ENCODE measurements at regions not wholly inside any gene's neighbourhood (a gene's known extent, or its start where the extent isn't known, plus 50 kb on each side); places are given as distances from the start of the nearest gene placed in this dataset.

- 94 to 95% methylated on average over 2 of the region's 2 CpGs for WGBS, 2 donors
- Histone ChIP-seq H3K4me3 (no peak overlapping the region), H3K4me1 (no peaks in the 10 kb centered on the region), H3K27ac (no peak overlapping the region), H3K27me3 (no peaks in the 10 kb centered on the region), H3K36me3 (ENCODE audit: low read depth, missing control alignments) (no peaks in the 10 kb centered on the region), H3K9me3 (no peaks in the 10 kb centered on the region)
- DNase-seq = no peak
- TF ChIP-seq POLR2A (IDR thresholded peaks at IDR 0.05) = no peak
- TF ChIP-seq, protein P1, sequence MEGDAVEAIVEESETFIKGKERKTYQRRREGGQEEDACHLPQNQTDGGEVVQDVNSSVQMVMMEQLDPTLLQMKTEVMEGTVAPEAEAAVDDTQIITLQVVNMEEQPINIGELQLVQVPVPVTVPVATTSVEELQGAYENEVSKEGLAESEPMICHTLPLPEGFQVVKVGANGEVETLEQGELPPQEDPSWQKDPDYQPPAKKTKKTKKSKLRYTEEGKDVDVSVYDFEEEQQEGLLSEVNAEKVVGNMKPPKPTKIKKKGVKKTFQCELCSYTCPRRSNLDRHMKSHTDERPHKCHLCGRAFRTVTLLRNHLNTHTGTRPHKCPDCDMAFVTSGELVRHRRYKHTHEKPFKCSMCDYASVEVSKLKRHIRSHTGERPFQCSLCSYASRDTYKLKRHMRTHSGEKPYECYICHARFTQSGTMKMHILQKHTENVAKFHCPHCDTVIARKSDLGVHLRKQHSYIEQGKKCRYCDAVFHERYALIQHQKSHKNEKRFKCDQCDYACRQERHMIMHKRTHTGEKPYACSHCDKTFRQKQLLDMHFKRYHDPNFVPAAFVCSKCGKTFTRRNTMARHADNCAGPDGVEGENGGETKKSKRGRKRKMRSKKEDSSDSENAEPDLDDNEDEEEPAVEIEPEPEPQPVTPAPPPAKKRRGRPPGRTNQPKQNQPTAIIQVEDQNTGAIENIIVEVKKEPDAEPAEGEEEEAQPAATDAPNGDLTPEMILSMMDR (IDR thresholded peaks at IDR 0.05) = no peak
- intact Hi-C loops (cut with DNase I; ENCODE audit: low total_unique reads) = no loop called here
Observed at GRCh38 chr11:25159341-25159740, 662.5 kb downstream of the LUZP2 start.

DNA sequence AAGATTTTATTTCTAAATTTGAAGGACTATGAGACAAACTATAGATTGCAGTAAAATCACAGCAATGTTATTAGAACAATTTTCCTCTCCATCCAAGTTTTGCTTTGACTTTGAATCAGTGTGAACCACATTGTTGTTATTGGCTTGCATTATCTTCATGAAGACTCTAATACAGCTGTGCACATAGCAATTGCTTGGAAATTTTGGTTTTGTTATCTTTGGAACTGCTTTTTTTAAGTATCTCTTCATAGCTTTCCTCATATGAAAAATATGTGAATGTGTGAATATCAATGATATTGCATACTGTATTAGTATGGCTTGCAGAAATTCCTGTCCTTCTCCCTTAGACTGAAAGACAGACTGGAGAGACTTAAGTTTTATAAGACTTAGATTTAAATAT, 666.6 kb downstream of the LUZP2 start:
- H3K36me3 ChIP-seq (ENCODE audit: low read depth, missing control alignments) = no peaks in the 10 kb centered on the region
- H3K4me3 ChIP-seq = no peak overlapping the region
- intact Hi-C loops (cut with DNase I; ENCODE audit: low total_unique reads) = no loop called here
- H3K4me1 ChIP-seq = no peaks in the 10 kb centered on the region
- DNase-seq = no peak
- TF ChIP-seq, protein P1 (IDR thresholded peaks at IDR 0.05) = no peak
- TF ChIP-seq POLR2A (IDR thresholded peaks at IDR 0.05) = no peak
- H3K27me3 ChIP-seq = no peaks in the 10 kb centered on the region
- no peak overlapping the region for H3K27ac ChIP-seq
- H3K9me3 ChIP-seq = no peaks in the 10 kb centered on the region

DNA sequence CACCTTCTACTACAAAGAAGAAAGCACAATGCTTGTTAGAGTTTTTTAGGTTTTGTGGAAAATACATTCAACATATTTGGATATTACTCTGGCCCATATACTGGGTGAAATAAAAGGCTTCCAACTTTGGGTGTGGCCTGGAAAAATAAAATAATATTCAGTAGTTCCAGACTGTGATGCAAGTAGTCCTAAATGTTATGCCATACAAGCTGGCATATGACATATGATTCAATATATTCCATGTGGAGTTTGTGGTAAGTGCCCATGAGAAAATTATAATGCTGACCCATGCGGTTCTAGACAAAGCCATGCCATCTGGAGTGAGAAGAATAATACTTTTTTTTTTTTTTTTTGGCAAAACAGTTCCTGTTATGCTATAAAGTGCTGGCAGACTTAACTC, 683.3 kb downstream of the LUZP2 start:
- Histone ChIP-seq H3K4me3 (no peak overlapping the region), H3K27ac (no peak overlapping the region), H3K36me3 (ENCODE audit: low read depth, missing control alignments) (no peaks in the 10 kb centered on the region), H3K4me1 (no peaks in the 10 kb centered on the region), H3K9me3 (no peaks in the 10 kb centered on the region), H3K27me3 (no peaks in the 10 kb centered on the region)
- intact Hi-C loops (cut with DNase I; ENCODE audit: low total_unique reads) = no loop called here
- WGBS, 2 donors = 70 to 89% methylated on average over 1 of the region's 1 CpG
- no peak for DNase-seq
- TF ChIP-seq POLR2A (IDR thresholded peaks at IDR 0.05) = no peak
- TF ChIP-seq, protein P1 (IDR thresholded peaks at IDR 0.05) = no peak

DNA sequence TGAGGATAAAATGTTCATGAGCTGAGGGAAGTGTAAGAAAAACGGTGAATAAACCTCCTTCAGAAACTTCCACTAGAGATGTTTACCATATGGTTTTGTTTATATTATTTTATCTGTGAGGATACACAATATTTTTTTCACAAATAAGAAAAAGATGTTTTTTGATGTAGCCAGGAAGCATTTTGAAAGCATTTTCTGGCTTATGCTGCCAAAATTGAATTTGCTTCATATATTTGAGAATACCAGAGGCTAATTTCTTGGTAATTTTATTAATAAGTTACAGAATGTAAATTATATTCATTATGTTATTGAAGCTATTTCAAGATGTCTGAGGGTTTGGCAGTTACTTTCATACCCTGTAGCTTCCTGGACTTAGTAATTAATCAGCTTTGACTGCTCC, 686.6 kb downstream of the LUZP2 start:
- Histone ChIP-seq H3K9me3 (no peaks in the 10 kb centered on the region), H3K27me3 (no peaks in the 10 kb centered on the region), H3K36me3 (ENCODE audit: low read depth, missing control alignments) (no peaks in the 10 kb centered on the region), H3K27ac (no peak overlapping the region), H3K4me3 (no peak overlapping the region), H3K4me1 (no peaks in the 10 kb centered on the region)
- 51 to 53% methylated on average over 1 of the region's 1 CpG for WGBS, 2 donors
- TF ChIP-seq POLR2A (IDR thresholded peaks at IDR 0.05) = no peak
- TF ChIP-seq, protein P1 (IDR thresholded peaks at IDR 0.05) = no peak
- no peak for DNase-seq
- intact Hi-C loops (cut with DNase I; ENCODE audit: low total_unique reads) = no loop called here

- intact Hi-C loops (cut with DNase I; ENCODE audit: low total_unique reads) = no loop called here
- no peaks in the 10 kb centered on the region for H3K27me3 ChIP-seq
- no peaks in the 10 kb centered on the region for H3K9me3 ChIP-seq
- no peak for DNase-seq
- WGBS, 2 donors = 78 to 89% methylated on average over 3 of the region's 3 CpGs
- H3K4me3 ChIP-seq = no peak overlapping the region
- H3K4me1 ChIP-seq = no peaks in the 10 kb centered on the region
- no peak for TF ChIP-seq POLR2A (IDR thresholded peaks at IDR 0.05)
- TF ChIP-seq, protein P1 (IDR thresholded peaks at IDR 0.05) = no peak
- no peak overlapping the region for H3K27ac ChIP-seq
- H3K36me3 ChIP-seq (ENCODE audit: low read depth, missing control alignments) = no peaks in the 10 kb centered on the region
Observed at GRCh38 chr11:25197515-25197914, 700.7 kb downstream of the LUZP2 start.
